ENCODE measurements at regions not wholly inside any gene's neighbourhood (a gene's known extent, or its start where the extent isn't known, plus 50 kb on each side); places are given as distances from the start of the nearest gene placed in this dataset.

GRCh38 chr3:35521196-35521595, 118.1 kb upstream of the ARPP21 start:
- Histone ChIP-seq H3K4me3 (replicated peaks in 1 of 3) (no peak overlapping the region), H3K27me3 (no peaks in the 10 kb centered on the region), H3K4me1 (no peaks in the 10 kb centered on the region), H3K36me3 (no peaks in the 10 kb centered on the region), H3K27ac (no peak overlapping the region), H3K9me3 (no peaks in the 10 kb centered on the region)
- no peak for DNase-seq
- intact Hi-C loops (cut with DNase I) = no loop called here
- no peak for TF ChIP-seq POLR2A (IDR thresholded peaks at IDR 0.05)
- TF ChIP-seq CTCF (IDR thresholded peaks at IDR 0.05) = no peak
- WGBS, 2 donors = 91 to 92% methylated on average over 3 of the region's 3 CpGs

- WGBS, 2 donors = 86 to 87% methylated on average over 3 of the region's 3 CpGs
- intact Hi-C loops (cut with DNase I) = no loop called here
- H3K4me3 ChIP-seq (replicated peaks in 1 of 3) = no peak overlapping the region
These were observed 116.9 kb upstream of the ARPP21 start for GRCh38 chr3:35522450-35522849.

GRCh38 chr3:35523074-35523473, 116.3 kb upstream of the ARPP21 start:
- no peaks in the 10 kb centered on the region for H3K36me3 ChIP-seq
- H3K27ac ChIP-seq = no peak overlapping the region
- WGBS, 2 donors = 88 to 89% methylated on average over 4 of the region's 4 CpGs
- no peaks in the 10 kb centered on the region for H3K4me1 ChIP-seq
- no peak for DNase-seq
- no peaks in the 10 kb centered on the region for H3K27me3 ChIP-seq
- no peaks in the 10 kb centered on the region for H3K9me3 ChIP-seq
- no peak overlapping the region for H3K4me3 ChIP-seq (replicated peaks in 1 of 3)
- TF ChIP-seq CTCF (IDR thresholded peaks at IDR 0.05) = no peak
- no peak for TF ChIP-seq POLR2A (IDR thresholded peaks at IDR 0.05)
- intact Hi-C loops (cut with DNase I) = no loop called here

More at GRCh38 chr3:35522450-35522849, 116.9 kb upstream of the ARPP21 start:
- no peak overlapping the region for H3K27ac ChIP-seq
- H3K4me1 ChIP-seq = no peaks in the 10 kb centered on the region
- H3K36me3 ChIP-seq = no peaks in the 10 kb centered on the region
- DNase-seq = no peak
- TF ChIP-seq CTCF (IDR thresholded peaks at IDR 0.05) = no peak
- TF ChIP-seq POLR2A (IDR thresholded peaks at IDR 0.05) = no peak
- no peaks in the 10 kb centered on the region for H3K9me3 ChIP-seq
- no peaks in the 10 kb centered on the region for H3K27me3 ChIP-seq

- Histone ChIP-seq H3K9me3 (no peaks in the 10 kb centered on the region), H3K4me3 (replicated peaks in 1 of 3) (no peak overlapping the region), H3K36me3 (no peaks in the 10 kb centered on the region), H3K4me1 (no peaks in the 10 kb centered on the region), H3K27me3 (no peaks in the 10 kb centered on the region), H3K27ac (no peak overlapping the region)
- intact Hi-C loops (cut with DNase I) = no loop called here
- no peak for TF ChIP-seq POLR2A (IDR thresholded peaks at IDR 0.05)
- TF ChIP-seq CTCF (IDR thresholded peaks at IDR 0.05) = no peak
- DNase-seq = no peak
- WGBS, 2 donors = 83% methylated on average over 4 of the region's 4 CpGs
These were observed 115.5 kb upstream of the ARPP21 start for GRCh38 chr3:35523838-35524237.

- intact Hi-C loops (cut with DNase I) = no loop called here
- no peak for DNase-seq
- no peak overlapping the region for H3K27ac ChIP-seq
- H3K9me3 ChIP-seq = no peaks in the 10 kb centered on the region
- no peaks in the 10 kb centered on the region for H3K4me1 ChIP-seq
- H3K4me3 ChIP-seq (replicated peaks in 1 of 3) = no peak overlapping the region
- no peaks in the 10 kb centered on the region for H3K36me3 ChIP-seq
- WGBS, 2 donors = 91 to 92% methylated on average over 2 of the region's 2 CpGs
- TF ChIP-seq CTCF (IDR thresholded peaks at IDR 0.05) (no peak), POLR2A (IDR thresholded peaks at IDR 0.05) (no peak)
- H3K27me3 ChIP-seq = no peaks in the 10 kb centered on the region
These were observed 114.5 kb upstream of the ARPP21 start for GRCh38 chr3:35524856-35525255.
